GM23338 (cell line): ENCODE measurements at regions not wholly inside any gene's neighbourhood (a gene's known extent, or its start where the extent isn't known, plus 50 kb on each side); places are given as distances from the start of the nearest gene placed in this dataset.

Experiments used
- ATAC-seq: fragments of 200-7000 bp; cut with Tn5 transposase; 3 replicates; pipeline ENCODE4 v1.9.1; 2020
- DNase-seq: peaks from one replicate; pipeline ENCODE4 v3.0.0-alpha.2; 2015; ENCODE audit warnings: low spot score
- H2AFZ ChIP-seq: fragments of 200-600 bp; sonication (generic); 2 replicates; pipeline ENCODE4 v1.8.0; 2016; ENCODE audit warnings: antibody characterized with exemption, mild to moderate bottlenecking, moderate library complexity
- H3F3A ChIP-seq: fragments of 200-600 bp; sonication (generic); replicated peaks from 2 replicates; pipeline ENCODE4 v1.8.0; 2017; ENCODE audit warnings: antibody characterized with exemption, mixed run types, low read depth
- H3K27ac ChIP-seq: fragments of 200-600 bp; sonication (generic); 2 replicates; pipeline ENCODE4 v1.6.1; 2016; ENCODE audit warnings: low read depth
- H3K27me3 ChIP-seq: fragments of 200-600 bp; sonication (generic); 2 replicates; pipeline ENCODE4 v1.8.0; 2016; ENCODE audit warnings: mild to moderate bottlenecking, mixed run types, moderate library complexity; ENCODE audit not compliant: insufficient read depth
- H3K36me3 ChIP-seq: fragments of 200-600 bp; sonication (generic); 2 replicates; pipeline ENCODE4 v1.8.0; 2016; ENCODE audit warnings: mild to moderate bottlenecking; ENCODE audit not compliant: insufficient read depth
- H3K4me1 ChIP-seq: fragments of 200-600 bp; sonication (generic); 2 replicates; pipeline ENCODE4 v1.8.0; 2016; ENCODE audit warnings: mild to moderate bottlenecking, moderate library complexity; ENCODE audit not compliant: insufficient read depth
- H3K4me2 ChIP-seq: fragments of 200-600 bp; sonication (generic); 2 replicates; pipeline ENCODE4 v1.7.1; 2017; ENCODE audit warnings: mixed run types
- H3K4me3 ChIP-seq: fragments of 200-600 bp; sonication (generic); 2 replicates; pipeline ENCODE4 v1.6.1; 2016; ENCODE audit warnings: mixed run types
- H3K79me2 ChIP-seq: fragments of 200-600 bp; sonication (generic); replicated peaks from 2 replicates; pipeline ENCODE4 v1.8.0; 2017; ENCODE audit warnings: mild to moderate bottlenecking; ENCODE audit not compliant: insufficient read depth
- H3K9me2 ChIP-seq: fragments of 200-600 bp; sonication (generic); 2 replicates; pipeline ENCODE4 v1.8.0; 2017; ENCODE audit not compliant: insufficient read depth
- H4K20me1 ChIP-seq: fragments of 200-600 bp; sonication (generic); replicated peaks from 2 replicates; pipeline ENCODE4 v1.8.0; 2017; ENCODE audit warnings: mild to moderate bottlenecking; ENCODE audit not compliant: insufficient read depth
- H3K27ac Mint-ChIP-seq: 2 replicates; pipeline ENCODE4 v1.8.0; 2020; ENCODE audit warnings: inconsistent platforms, mild to moderate bottlenecking, moderate library complexity, mixed read lengths
- H3K27me3 Mint-ChIP-seq: 3 replicates; pipeline ENCODE4 v1.8.0; 2022; ENCODE audit warnings: low read depth, mild to moderate bottlenecking, moderate library complexity, mixed read lengths, inconsistent platforms; ENCODE audit not compliant: insufficient read depth, poor library complexity
- H3K36me3 Mint-ChIP-seq: 3 replicates; pipeline ENCODE4 v1.8.0; 2021; ENCODE audit warnings: low read depth, mild to moderate bottlenecking, inconsistent platforms, moderate library complexity, mixed read lengths
- H3K4me1 Mint-ChIP-seq: 3 replicates; pipeline ENCODE4 v1.8.0; 2020; ENCODE audit warnings: mild to moderate bottlenecking, inconsistent platforms, mixed read lengths
- H3K4me3 Mint-ChIP-seq: 3 replicates; pipeline ENCODE4 v1.8.0; 2021; ENCODE audit warnings: moderate library complexity, mild to moderate bottlenecking, inconsistent platforms, mixed read lengths
- H3K9me3 Mint-ChIP-seq: 3 replicates; pipeline ENCODE4 v1.8.0; 2020; ENCODE audit warnings: moderate library complexity, mild to moderate bottlenecking, inconsistent platforms, mixed read lengths
- CREB1 ChIP-seq: fragments of 250-450 bp; sonication (Bioruptor Pico); IDR thresholded peaks from 2 replicates; pipeline ENCODE4 v1.5.0; 2020; ENCODE audit warnings: low read depth, mild to moderate bottlenecking, moderate library complexity
- CTCF ChIP-seq, 2 experiments: fragments of 200-600 bp in 1 of 2; sonication (generic) in 1 of 2; conservative IDR thresholded peaks; 2 replicates each; pipeline versions ENCODE4 v1.5.1 to v1.6.1; 2016 to 2017; ENCODE audit warnings: antibody characterized with exemption in 2 of 2, low read depth in 2 of 2, mild to moderate bottlenecking in 2 of 2, moderate library complexity in 1 of 2
- ETS1 ChIP-seq: IDR thresholded peaks from 2 replicates; pipeline ENCODE4 v1.6.1; 2016; ENCODE audit warnings: antibody characterized with exemption
- EZH2 ChIP-seq: fragments of 200-600 bp; sonication (generic); IDR thresholded peaks from one replicate; pipeline ENCODE4 v1.8.0; 2017; ENCODE audit warnings: antibody characterized with exemption, mild to moderate bottlenecking, low read depth; ENCODE audit not compliant: unreplicated experiment
- JUNB ChIP-seq: IDR thresholded peaks from one replicate; pipeline ENCODE4 v1.6.1; 2016; ENCODE audit warnings: antibody characterized with exemption; ENCODE audit not compliant: unreplicated experiment
- NANOG ChIP-seq: IDR thresholded peaks from 2 replicates; pipeline ENCODE4 v1.6.1; 2016; ENCODE audit warnings: antibody characterized with exemption, borderline replicate concordance
- POLR2AphosphoS5 ChIP-seq: IDR thresholded peaks from 2 replicates; pipeline ENCODE4 v1.6.1; 2016; ENCODE audit warnings: antibody characterized with exemption, low read depth
- STAT1 ChIP-seq: IDR thresholded peaks from one replicate; pipeline ENCODE4 v1.6.1; 2016; ENCODE audit warnings: antibody characterized with exemption; ENCODE audit not compliant: unreplicated experiment
- ZNF331 ChIP-seq: fragments of 250-450 bp; sonication (Bioruptor Pico); IDR thresholded peaks from 2 replicates; pipeline ENCODE4 v1.5.0; 2020; ENCODE audit warnings: low read depth, mild to moderate bottlenecking, moderate library complexity

GRCh38 chr5:157917491-157917890, 58.5 kb upstream of the CLINT1 start:
- ATAC-seq (no peak), DNase-seq (no peak)
- Histone ChIP-seq H2AFZ (peak overlapping the region; percentile 63), H3K4me3 (no peak overlapping the region), H3K4me1 (peaks cover 36% of the 10 kb centered on the region), H3K4me2 (no peak overlapping the region), H3F3A (no peaks in the 10 kb centered on the region), H3K36me3 (no peaks in the 10 kb centered on the region), H3K9me2 (no peaks in the 10 kb centered on the region), H4K20me1 (no peaks in the 10 kb centered on the region), H3K27me3 (no peaks in the 10 kb centered on the region), H3K79me2 (no peaks in the 10 kb centered on the region), H3K27ac (no peak overlapping the region)
- Mint-ChIP-seq H3K9me3 (no peaks in the 10 kb centered on the region), H3K4me1 (peaks cover 58% of the 10 kb centered on the region), H3K4me3 (no peak overlapping the region), H3K27me3 (peaks cover 5% of the 10 kb centered on the region), H3K27ac (peak overlapping the region; percentile 86), H3K36me3 (no peaks in the 10 kb centered on the region)
- no peak for TF ChIP-seq JUNB
- TF ChIP-seq ETS1, result no peak
- TF ChIP-seq ZNF331, result no peak
- no peak for TF ChIP-seq CREB1 (CRISPR knock-in tag)
- no peak for TF ChIP-seq POLR2AphosphoS5

GRCh38 chr5:157915638-157916037, 56.7 kb upstream of the CLINT1 start:
- Mint-ChIP-seq H3K4me3 (no peak overlapping the region), H3K27ac (no peak overlapping the region), H3K36me3 (no peaks in the 10 kb centered on the region), H3K27me3 (peaks cover 7% of the 10 kb centered on the region), H3K9me3 (no peaks in the 10 kb centered on the region; the same call in 2 of the 3 replicates), H3K4me1 (peaks cover 42% of the 10 kb centered on the region)
- Histone ChIP-seq H3K4me1 (peaks cover 21% of the 10 kb centered on the region), H3K4me3 (no peak overlapping the region), H3K27me3 (no peaks in the 10 kb centered on the region), H3K9me2 (no peaks in the 10 kb centered on the region), H3K4me2 (no peak overlapping the region), H4K20me1 (no peaks in the 10 kb centered on the region), H2AFZ (no peak overlapping the region), H3F3A (no peaks in the 10 kb centered on the region), H3K79me2 (no peaks in the 10 kb centered on the region), H3K36me3 (no peaks in the 10 kb centered on the region), H3K27ac (no peak overlapping the region)
- ATAC-seq (no peak), DNase-seq (no peak)
- TF ChIP-seq CREB1 (CRISPR knock-in tag), result no peak
- TF ChIP-seq CTCF (conservative IDR thresholded peaks at IDR 0.05; ENCODE audit: low read depth in 2 of 2), result peak in 1 of 2 experiments; percentile 22; a peak in 1 of 4 replicates
- TF ChIP-seq STAT1, result no peak

GRCh38 chr5:157914151-157914788, 55.3 kb upstream of the CLINT1 start:
- H3K36me3 Mint-ChIP-seq, result no peaks in the 10 kb centered on the region
- H3K4me3 Mint-ChIP-seq, result no peak overlapping the region
- no peak overlapping the region for H3K4me3 ChIP-seq
- H3K27ac Mint-ChIP-seq, result no peak overlapping the region
- TF ChIP-seq CTCF (conservative IDR thresholded peaks at IDR 0.05; ENCODE audit: low read depth in 2 of 2), result no peak
- TF ChIP-seq CREB1 (CRISPR knock-in tag), result no peak
- no peak for TF ChIP-seq POLR2AphosphoS5
- TF ChIP-seq EZH2, result no peak
- TF ChIP-seq NANOG, result no peak
- TF ChIP-seq STAT1, result no peak
- no peak for TF ChIP-seq JUNB
- TF ChIP-seq ZNF331, result no peak
- H3K79me2 ChIP-seq, result no peaks in the 10 kb centered on the region
- H3F3A ChIP-seq, result no peaks in the 10 kb centered on the region
- H2AFZ ChIP-seq, result no peak overlapping the region
- no peak overlapping the region for H3K27ac ChIP-seq
- H4K20me1 ChIP-seq, result no peaks in the 10 kb centered on the region
- no peaks in the 10 kb centered on the region for H3K9me2 ChIP-seq
- no peaks in the 10 kb centered on the region; the same call in 2 of the 3 replicates for H3K9me3 Mint-ChIP-seq
- DNase-seq (no peak), ATAC-seq (no peak)
- H3K4me2 ChIP-seq, result no peak overlapping the region
- H3K27me3 ChIP-seq, result no peaks in the 10 kb centered on the region
- peaks cover 31% of the 10 kb centered on the region for H3K4me1 Mint-ChIP-seq
- no peaks in the 10 kb centered on the region for H3K36me3 ChIP-seq
- peaks cover 7% of the 10 kb centered on the region for H3K27me3 Mint-ChIP-seq
- H3K4me1 ChIP-seq, result peaks cover 12% of the 10 kb centered on the region; the same call in 1 of the 2 replicates
